Common myeloid progenitor, CD34-positive (primary cell): ENCODE measurements at regions not wholly inside any gene's neighbourhood (a gene's known extent, or its start where the extent isn't known, plus 50 kb on each side); places are given as distances from the start of the nearest gene placed in this dataset.

Source experiments
- CTCF ChIA-PET: fragments of 350-600 bp; sonication (Branson Sonifier 250); formaldehyde crosslinking; loops from one replicate; lab custom pipeline; 2021; ENCODE audit warnings: antibody characterized with exemption; lab: Charles Lee
- POLR2A ChIA-PET: fragments of 350-600 bp; sonication (Branson Sonifier 250); formaldehyde crosslinking; loops from one replicate; lab custom pipeline; 2021; ENCODE audit warnings: antibody characterized with exemption; lab: Charles Lee
- DNase-seq, 3 donors: peaks; one replicate each; pipeline versions ENCODE4 v3.0.0 to v3.0.0-alpha.2; 2013
- H3K27ac ChIP-seq, 2 experiments: 1 replicate in 1 of 2; 2 replicates in 1 of 2; pipeline ENCODE4 v1.7.0; 2013; ENCODE audit warnings: inconsistent platforms in 2 of 2, low read length in 2 of 2, mild to moderate bottlenecking in 2 of 2, low read depth in 1 of 2, moderate library complexity in 1 of 2; ENCODE audit not compliant: severe bottlenecking in 2 of 2, insufficient read depth in 1 of 2, poor library complexity in 1 of 2
- H3K27me3 ChIP-seq, 5 experiments: replicated peaks in 2 of 5; 1 replicate in 3 of 5; 2 replicates in 2 of 5; pipeline versions ENCODE4 v1.6.1 to v1.7.0; 2013; ENCODE audit warnings: low read length in 4 of 5, mild to moderate bottlenecking in 2 of 5, moderate library complexity in 2 of 5, inconsistent platforms in 1 of 5; ENCODE audit not compliant: insufficient read depth in 5 of 5, control insufficient read depth in 4 of 5
- H3K36me3 ChIP-seq, 4 experiments: 1 replicate in 2 of 4; 2 replicates in 2 of 4; pipeline versions ENCODE4 v1.6.1 to v1.7.0; 2013; ENCODE audit warnings: low read length in 3 of 4, control low read depth in 1 of 4, mild to moderate bottlenecking in 1 of 4; ENCODE audit not compliant: control insufficient read depth in 4 of 4, insufficient read depth in 4 of 4
- H3K4me1 ChIP-seq, 4 experiments: 1 replicate in 3 of 4; 2 replicates in 1 of 4; pipeline versions ENCODE4 v1.6.1 to v1.7.1; 2013; ENCODE audit warnings: low read length in 3 of 4, mild to moderate bottlenecking in 3 of 4, control low read depth in 1 of 4, inconsistent platforms in 1 of 4, moderate library complexity in 1 of 4; ENCODE audit not compliant: control insufficient read depth in 4 of 4, insufficient read depth in 4 of 4; ENCODE audit errors: control extremely low read depth in 1 of 4
- H3K4me3 ChIP-seq, 7 experiments: 1 replicate in 4 of 7; 2 replicates in 3 of 7; pipeline versions ENCODE4 v1.5.1 to v1.7.0; 2013; ENCODE audit warnings: mild to moderate bottlenecking in 7 of 7, low read length in 6 of 7, moderate library complexity in 6 of 7, inconsistent platforms in 2 of 7, low read depth in 2 of 7, control low read depth in 1 of 7; ENCODE audit not compliant: insufficient read depth in 4 of 7, control insufficient read depth in 1 of 7; ENCODE audit errors: extremely low read depth in 1 of 7
- H3K9me3 ChIP-seq, 5 experiments: 1 replicate in 4 of 5; 2 replicates in 1 of 5; pipeline versions ENCODE4 v1.6.1 to v1.7.1; 2013; ENCODE audit warnings: low read length in 4 of 5, mild to moderate bottlenecking in 2 of 5, inconsistent platforms in 1 of 5, low read depth in 1 of 5, moderate library complexity in 1 of 5; ENCODE audit not compliant: control insufficient read depth in 4 of 5, insufficient read depth in 2 of 5; ENCODE audit errors: control extremely low read depth in 1 of 5
- WGBS: methylation state at CpG from one replicate; pipeline ENCODE4 v1.1.5; 2013; ENCODE audit not compliant: insufficient coverage; 5-methylcytosine and 5-hydroxymethylcytosine counted together

- WGBS, result 94% methylated on average over 2 of the region's 5 CpGs
- H3K9me3 ChIP-seq, result no peaks in the 10 kb centered on the region
- H3K27ac ChIP-seq, result no peak overlapping the region
- POLR2A ChIA-PET, result no interaction called here
- H3K36me3 ChIP-seq, result no peaks in the 10 kb centered on the region
- no peak overlapping the region for H3K4me3 ChIP-seq
- H3K27me3 ChIP-seq, result peaks cover 0 to 2% (median 0%) of the 10 kb centered on the region in 5 experiments
- H3K4me1 ChIP-seq, result peaks cover 0 to 10% (median 0%) of the 10 kb centered on the region in 4 experiments
- CTCF ChIA-PET, result no interaction called here
- DNase-seq, result no peak
Observed at GRCh38 chr13:77827332-77827731, 91.3 kb downstream of the EDNRB start.

DNA sequence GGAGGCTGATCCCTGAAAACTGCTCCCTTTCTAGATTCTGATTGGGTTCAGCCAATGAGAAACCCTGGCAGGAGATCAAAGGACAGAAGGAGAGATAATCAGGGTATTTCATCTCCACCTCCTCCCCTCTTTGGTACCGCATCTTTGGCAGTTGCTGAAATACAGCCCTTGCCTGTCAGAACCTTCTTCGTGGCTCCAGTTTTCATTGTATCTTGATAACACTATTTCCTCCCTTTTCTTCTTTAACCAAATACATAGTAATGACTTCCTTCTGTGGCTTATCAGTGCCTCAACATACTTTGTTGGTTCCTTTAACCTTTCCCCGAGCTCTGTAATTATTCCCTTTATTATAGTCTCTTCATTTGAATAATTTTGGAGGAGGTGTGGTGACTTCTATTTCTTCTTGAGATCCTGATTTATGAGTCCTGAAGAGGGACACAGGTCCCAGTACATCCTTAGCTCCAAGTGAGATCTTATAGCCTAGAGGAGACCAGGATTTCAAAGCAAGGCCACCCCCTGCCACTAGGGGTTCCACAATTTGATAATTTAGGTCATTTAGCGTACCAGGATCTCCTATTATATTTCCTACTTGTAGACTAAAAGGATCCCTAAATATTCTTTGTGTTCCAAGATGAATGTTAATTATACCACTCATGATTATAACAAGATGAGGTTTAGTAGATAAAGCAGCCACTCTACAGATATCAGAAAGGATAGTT lies 98.0 kb downstream of the EDNRB start:
- DNase-seq, result peak; percentile 43 to 80 (median 62)
- WGBS, result 0% methylated on average over 2 of the region's 4 CpGs
- Histone ChIP-seq H3K4me3 (no peak overlapping the region), H3K9me3 (no peaks in the 10 kb centered on the region), H3K36me3 (no peaks in the 10 kb centered on the region), H3K27ac (no peak overlapping the region), H3K27me3 (peaks cover 0 to 4% (median 0%) of the 10 kb centered on the region in 5 experiments), H3K4me1 (peaks cover 5 to 16% (median 8%) of the 10 kb centered on the region in 4 experiments)
- POLR2A ChIA-PET, result interaction anchor here (0.6 to 0.9 kb wide), 3 partner anchors 8 to 538 kb away, joined by 3 to 4 read pairs (median 3); no protein-coding TSS in a partner anchor
- CTCF ChIA-PET, result no interaction called here

DNA sequence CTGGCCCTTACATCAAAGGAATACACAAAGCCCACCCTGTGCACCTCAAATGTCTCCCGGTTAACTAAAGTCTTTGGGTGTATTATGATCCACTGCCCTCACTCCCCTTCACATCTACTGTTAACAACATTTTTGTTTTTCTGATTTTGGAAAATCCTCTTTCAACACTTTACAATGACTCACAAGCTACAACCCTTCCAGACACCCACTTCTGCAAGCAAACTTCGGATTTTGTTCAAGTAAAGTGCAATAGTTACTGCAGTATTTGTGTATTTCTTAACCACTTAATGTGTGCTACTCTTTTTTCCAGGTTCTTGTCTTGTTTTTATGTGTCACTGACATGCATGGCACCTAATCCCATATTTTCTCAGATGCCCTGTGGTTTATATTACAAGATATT lies 101.1 kb downstream of the EDNRB start:
- Histone ChIP-seq H3K9me3 (no peaks in the 10 kb centered on the region), H3K27me3 (peaks cover 0 to 3% (median 0%) of the 10 kb centered on the region in 5 experiments), H3K4me3 (no peak overlapping the region), H3K27ac (no peak overlapping the region), H3K36me3 (no peaks in the 10 kb centered on the region), H3K4me1 (peaks cover 5 to 16% (median 8%) of the 10 kb centered on the region in 4 experiments)
- ChIA-PET POLR2A (no interaction called here), CTCF (no interaction called here)
- DNase-seq, result no peak
- WGBS, result 100% methylated on average over 1 of the region's 2 CpGs

DNA sequence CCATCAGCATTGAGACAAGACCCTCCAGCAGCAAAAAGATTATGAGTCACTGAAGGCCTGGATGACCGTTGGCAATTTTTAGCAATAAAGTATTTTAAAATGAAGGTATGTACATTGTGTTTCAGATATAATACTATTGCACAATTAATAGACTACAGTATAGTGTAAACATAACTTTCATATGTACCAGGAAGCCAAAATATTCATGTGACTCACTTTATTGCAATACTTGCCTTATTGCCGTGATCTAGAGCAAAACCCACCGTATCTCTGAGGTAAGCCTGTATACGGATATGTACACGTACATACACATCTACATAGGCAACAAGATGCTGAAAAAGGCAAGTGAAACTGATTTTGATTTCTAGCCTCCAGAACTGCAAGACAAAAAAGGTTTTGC lies 103.3 kb downstream of the EDNRB start:
- Histone ChIP-seq H3K4me1 (peaks cover 8 to 20% (median 11%) of the 10 kb centered on the region in 4 experiments), H3K27ac (no peak overlapping the region), H3K27me3 (peaks cover 0 to 3% (median 0%) of the 10 kb centered on the region in 5 experiments), H3K9me3 (no peaks in the 10 kb centered on the region), H3K36me3 (no peaks in the 10 kb centered on the region), H3K4me3 (no peak overlapping the region)
- DNase-seq, result no peak
- 100% methylated on average over 2 of the region's 5 CpGs for WGBS
- CTCF ChIA-PET, result no interaction called here
- POLR2A ChIA-PET, result no interaction called here
